Ovary (tissue), 3 donors: ENCODE measurements at regions not wholly inside any gene's neighbourhood (a gene's known extent, or its start where the extent isn't known, plus 50 kb on each side); places are given as distances from the start of the nearest gene placed in this dataset.

Experiments used
- EP300 ChIP-seq: sonication (generic); formaldehyde crosslinking; IDR thresholded peaks from one replicate; pipeline ENCODE4 v1.6.1; 2017; ENCODE audit warnings: antibody characterized with exemption
- POLR2A ChIP-seq: fragments of 450-650 bp; IDR thresholded peaks from one replicate; pipeline ENCODE4 v1.6.1; 2017; ENCODE audit warnings: antibody characterized with exemption, mild to moderate bottlenecking, moderate library complexity
- TF ChIP-seq, protein P1 (sequence below), 3 donors: fragments of 450-650 bp in 2 of 3; fragments of 200-600 bp in 1 of 3; IDR thresholded peaks; one replicate each; pipeline versions ENCODE4 v1.5.1 to v1.8.0; 2016 to 2022; ENCODE audit warnings: antibody characterized with exemption in 3 of 3, mild to moderate bottlenecking in 1 of 3
- donor health status: DM: no; HTN: no; CAD: no.

DNA sequence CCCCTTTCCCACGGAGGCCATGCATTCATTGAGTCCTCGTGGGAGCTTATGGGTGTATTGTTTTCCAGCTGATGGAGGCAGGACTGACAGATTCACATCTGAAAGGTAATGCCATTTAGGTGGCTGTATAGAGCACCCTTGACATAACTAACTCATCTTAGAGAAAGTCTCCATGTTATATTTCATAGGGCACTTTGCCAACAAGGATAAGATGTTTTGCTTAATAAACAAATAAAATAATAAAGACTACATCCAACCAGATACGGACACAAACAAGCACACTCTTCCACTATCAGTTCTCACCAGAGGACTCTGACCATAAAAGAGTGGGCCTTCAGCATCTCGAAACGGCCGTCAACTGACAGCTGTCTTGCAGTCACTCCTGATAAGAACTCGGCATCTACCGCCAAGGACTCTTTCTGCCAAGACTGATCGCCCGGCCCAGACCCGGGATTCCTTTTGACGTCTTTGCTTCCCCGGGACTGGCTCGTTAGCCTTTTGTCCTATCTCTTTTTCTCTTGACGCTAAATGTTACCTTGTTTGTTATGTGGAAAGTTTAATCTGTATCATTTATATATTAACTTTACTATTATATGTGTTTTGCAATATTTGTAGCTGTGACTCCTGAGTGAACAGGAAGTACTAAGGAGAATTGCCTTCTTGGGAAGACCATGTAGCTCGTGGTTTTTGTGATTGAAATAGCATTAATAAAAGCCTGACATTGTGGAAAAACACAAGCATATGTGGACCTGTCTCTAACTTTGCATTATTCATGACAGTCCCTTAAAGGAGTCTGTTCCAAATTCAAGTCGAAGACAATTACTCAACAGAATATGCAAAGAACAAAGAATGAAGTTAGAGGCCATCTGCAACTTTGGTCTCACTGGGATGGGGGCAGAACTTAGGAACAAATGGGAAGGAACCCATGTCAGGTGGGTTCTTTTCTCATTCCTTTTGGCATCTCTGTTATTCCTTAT, 195.1 kb downstream of the LPIN1 start:
- TF ChIP-seq, protein P1, sequence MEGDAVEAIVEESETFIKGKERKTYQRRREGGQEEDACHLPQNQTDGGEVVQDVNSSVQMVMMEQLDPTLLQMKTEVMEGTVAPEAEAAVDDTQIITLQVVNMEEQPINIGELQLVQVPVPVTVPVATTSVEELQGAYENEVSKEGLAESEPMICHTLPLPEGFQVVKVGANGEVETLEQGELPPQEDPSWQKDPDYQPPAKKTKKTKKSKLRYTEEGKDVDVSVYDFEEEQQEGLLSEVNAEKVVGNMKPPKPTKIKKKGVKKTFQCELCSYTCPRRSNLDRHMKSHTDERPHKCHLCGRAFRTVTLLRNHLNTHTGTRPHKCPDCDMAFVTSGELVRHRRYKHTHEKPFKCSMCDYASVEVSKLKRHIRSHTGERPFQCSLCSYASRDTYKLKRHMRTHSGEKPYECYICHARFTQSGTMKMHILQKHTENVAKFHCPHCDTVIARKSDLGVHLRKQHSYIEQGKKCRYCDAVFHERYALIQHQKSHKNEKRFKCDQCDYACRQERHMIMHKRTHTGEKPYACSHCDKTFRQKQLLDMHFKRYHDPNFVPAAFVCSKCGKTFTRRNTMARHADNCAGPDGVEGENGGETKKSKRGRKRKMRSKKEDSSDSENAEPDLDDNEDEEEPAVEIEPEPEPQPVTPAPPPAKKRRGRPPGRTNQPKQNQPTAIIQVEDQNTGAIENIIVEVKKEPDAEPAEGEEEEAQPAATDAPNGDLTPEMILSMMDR (IDR thresholded peaks at IDR 0.05) = no peak
- TF ChIP-seq POLR2A (no peak), EP300 (no peak)
